IPS-NIHi11 (cell line): ENCODE measurements at regions not wholly inside any gene's neighbourhood (a gene's known extent, or its start where the extent isn't known, plus 50 kb on each side); places are given as distances from the start of the nearest gene placed in this dataset.

Experiments used
- DNase-seq: peaks from one replicate; pipeline ENCODE4 v3.0.0; 2012; ENCODE audit warnings: mixed read lengths, low spot score

GRCh38 chr18:46266473-46266872 lies 162.3 kb downstream of the HAUS1 start:
- DNase-seq: no peak

GRCh38 chr18:46268671-46269070 lies 164.5 kb downstream of the HAUS1 start:
- DNase-seq: no peak

- no peak for DNase-seq
Observed at GRCh38 chr18:46269275-46269674, 165.1 kb downstream of the HAUS1 start.

GRCh38 chr18:46271488-46271887 lies 167.3 kb downstream of the HAUS1 start:
- no peak for DNase-seq

DNA sequence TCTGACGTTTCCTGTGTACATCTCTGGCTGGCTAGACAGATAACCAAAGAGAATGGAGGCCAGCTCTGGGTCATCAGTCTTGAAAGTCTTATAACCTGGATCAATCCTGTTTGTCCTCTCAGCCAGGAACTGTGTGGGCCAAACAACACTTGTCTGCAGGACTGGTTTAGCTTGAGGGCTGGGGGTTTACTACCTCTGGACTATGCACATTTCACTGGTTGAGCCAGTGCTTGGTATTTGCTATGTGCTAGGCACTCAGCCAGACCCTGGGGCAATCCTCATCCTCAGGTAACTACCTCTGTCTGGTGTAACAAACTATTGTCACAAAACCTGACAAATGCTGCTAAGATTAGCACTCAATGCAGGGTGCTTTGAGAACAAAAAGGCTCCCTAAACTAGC lies 169.7 kb downstream of the HAUS1 start:
- no peak for DNase-seq

DNA sequence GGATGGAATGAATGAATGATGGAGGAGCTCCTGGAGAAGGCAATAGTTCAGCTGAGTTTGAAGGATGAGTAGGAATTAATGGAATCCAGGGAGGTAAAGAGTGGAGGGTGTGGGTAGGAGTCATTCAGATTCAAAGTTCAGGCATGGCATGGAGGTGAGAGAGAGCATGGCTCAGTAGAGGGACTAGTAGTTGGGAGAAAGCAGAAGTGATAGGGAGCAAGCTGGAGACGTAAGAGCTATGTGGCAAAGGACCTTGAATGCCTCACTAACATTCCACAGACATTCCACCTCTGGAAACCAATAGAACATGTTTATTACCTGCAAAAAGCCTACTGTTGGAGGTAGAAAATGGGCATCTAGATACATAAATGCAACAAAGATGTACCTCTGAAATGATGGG lies 170.1 kb downstream of the HAUS1 start:
- DNase-seq: no peak

DNA sequence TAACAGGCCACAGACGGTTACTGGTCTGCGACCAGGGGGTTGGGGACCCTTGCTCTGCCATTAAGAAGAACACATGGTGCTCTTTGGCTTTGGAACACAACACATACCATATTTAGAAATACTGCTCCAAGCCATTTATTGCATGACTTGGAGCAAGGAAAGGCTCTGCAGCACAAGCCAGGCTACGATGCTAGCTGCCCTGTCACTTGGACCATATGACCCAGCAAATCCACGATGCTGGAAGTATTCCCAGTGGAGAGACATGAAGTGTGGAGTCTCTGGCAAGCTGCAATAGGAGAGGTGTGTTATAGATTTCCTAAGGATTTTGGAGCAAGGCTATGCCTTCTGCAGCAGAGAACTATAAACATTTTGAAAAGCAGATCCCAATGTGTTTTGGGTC lies 171.2 kb downstream of the HAUS1 start:
- no peak for DNase-seq

DNA sequence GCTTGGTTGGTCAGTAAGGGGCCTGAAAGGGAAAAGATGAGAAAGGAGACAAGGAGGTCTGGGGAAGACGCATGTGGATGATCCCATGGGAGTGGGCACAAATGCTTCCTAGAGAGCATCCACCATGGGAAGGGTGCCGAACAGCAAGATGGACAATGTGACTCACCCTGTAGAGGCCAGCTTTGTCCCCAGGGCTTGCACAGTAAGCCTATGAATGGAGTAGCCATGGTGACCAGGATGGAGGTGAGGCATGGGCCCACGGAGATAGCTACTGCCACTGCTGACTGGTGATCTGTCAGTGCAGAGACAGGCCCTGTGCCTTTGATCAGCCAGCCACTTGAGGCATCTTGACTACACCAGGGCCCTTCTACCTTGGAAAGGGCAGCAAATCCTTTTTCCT lies 172.6 kb downstream of the HAUS1 start:
- no peak for DNase-seq

DNA sequence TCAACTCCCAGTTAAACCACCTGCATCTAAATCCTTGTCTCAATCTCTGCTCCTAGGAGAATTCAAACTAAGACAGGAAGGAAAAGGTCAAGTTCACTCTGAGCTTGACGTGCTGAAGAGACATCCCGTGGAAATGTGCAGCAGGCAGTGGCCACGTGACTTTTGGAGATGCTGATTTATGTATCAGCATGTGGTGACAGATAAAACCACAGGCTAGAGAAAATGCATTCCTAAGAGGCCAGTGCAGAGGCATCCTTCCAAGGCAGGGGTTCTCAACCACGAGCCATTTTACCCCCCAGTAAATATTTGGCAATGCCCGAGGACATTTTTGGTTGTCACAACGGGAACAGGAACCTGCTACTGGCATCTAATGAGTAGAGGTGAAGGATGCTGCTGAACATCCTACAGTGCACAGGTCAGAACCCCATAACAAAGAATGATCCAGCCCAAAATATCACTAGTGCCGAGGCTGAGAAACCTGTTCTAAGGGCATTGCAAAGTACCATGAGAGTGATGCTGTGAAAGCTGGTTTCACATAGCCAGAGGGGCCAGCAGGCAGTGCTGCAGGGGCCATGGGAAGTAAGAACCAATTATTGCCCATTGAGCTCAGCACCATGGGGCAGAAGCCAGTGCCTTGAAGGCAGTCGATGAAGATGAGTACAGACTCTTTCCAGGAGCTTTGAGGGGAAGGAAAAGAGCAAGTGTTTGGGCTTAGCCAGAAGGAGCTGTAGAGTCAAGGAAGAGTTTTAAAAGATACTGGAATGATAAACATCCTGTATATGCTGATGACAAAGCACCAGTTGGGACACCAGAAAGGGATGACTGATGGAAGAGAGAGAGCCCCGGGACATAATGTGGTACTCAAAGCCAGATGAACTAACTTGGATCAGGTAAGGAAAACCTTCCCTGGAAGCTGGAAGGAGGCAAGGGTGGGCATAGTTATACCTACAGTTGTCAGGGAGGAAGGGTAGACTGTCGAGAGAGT lies 174.6 kb downstream of the HAUS1 start:
- DNase-seq: no peak

DNA sequence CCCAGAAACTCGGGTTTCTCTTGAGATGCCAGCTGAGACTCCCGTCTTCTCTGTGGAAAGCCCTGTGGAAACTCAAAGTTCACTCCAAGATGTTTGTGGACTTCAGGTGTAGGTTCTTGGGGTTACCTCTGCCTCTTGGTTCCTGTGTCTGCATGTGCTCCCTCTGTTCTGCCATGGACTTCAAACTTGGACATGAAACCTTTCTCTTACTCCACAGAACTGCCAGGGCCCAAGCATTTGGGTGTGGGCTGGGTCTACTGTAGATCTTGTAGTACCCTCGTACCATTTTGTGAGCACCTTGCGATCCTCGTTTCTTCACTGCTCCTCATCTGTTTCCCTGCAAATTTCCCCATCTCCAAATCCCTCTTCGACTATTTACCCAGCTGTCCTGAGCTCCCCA lies 175.5 kb downstream of the HAUS1 start:
- DNase-seq: no peak

DNA sequence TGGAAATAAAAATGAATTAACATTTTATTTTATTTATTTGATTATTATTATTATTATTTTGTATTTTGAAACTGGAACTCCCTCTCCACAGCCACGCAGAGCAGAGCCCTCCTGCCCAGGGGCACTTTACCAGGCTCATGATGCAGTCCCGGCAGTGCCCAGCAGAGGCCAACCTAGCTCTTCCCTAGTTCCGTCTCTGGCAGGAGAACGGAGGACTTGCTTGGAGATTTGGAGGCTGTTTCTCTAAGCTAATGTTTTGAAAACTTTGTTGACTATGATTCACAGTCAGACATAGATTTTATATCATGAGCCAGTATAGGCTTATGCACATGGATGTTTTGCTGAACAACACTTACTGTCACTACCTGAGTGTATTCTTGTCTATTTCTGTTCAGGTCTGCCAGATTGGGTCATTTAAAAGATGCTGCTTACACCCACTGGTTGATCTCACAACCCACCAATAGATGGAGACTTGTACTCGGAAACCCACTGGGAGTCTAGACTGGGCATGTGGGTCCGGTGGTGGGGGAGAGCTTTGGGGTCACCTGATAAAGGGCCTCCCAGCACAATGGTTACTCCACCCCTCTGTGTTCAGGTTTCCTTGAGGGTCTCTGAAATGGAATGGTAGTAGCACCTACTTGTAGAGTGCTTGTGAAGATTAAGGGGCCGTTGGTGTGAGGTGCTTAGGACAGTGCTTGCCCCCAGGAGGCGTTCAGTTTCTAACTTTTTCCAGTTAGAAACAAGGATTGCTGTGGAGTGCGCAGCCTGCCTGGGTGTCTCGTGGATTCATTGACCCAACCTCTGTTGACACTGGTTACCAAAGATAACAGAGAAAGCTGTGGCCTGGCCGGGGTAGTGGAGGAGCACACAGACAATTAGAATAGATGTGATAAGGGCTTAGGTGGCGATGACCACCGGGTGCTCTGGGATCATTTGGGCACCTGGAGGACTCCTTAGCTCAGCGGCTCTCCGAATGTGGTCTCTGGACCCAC lies 177.3 kb downstream of the HAUS1 start:
- peak; percentile 73 for DNase-seq

- no peak for DNase-seq
Observed at GRCh38 chr18:46282177-46282570, 178.0 kb downstream of the HAUS1 start.

DNA sequence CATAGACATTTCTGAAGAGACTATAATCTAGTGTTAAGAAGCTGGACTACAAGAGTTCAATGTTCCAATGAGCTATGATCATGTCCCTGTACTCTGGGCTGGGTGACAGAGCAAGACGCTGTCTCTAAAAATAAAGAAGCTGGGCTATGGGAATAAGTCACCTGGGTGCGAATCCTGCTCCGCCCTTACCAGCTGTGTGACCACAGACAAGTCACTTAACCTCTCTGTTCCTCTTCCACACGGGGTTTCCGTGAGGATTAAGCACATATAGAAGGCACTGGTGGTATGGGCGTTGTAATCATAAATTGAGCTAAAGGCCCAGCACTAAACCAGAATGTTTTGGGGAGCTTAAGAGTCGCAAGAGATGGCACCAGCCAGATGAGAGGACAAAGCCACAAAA lies 178.5 kb downstream of the HAUS1 start:
- DNase-seq: no peak

DNA sequence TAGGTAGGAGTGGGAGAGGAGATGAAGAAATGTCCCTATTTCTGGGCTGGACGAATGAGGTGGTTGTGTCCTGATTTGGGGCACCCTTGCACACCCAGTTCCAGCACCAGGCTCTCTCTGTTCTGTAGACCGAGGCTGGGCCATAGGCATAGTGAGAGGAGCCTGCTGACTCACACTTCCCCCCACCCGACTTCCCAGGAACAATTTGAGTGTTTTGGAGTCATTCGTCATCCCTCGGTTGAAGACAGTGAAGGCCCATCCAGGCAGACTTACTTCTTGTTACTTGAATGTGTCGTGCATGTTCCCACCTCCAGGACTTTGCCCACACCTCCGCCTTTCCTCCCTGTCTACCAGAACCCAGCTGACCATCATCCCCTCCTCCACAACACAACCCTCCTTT lies 179.1 kb downstream of the HAUS1 start:
- no peak for DNase-seq

- DNase-seq: peak; percentile 73
Observed at GRCh38 chr18:46283895-46284295, 179.7 kb downstream of the HAUS1 start.

GRCh38 chr18:46289463-46289862 lies 185.3 kb downstream of the HAUS1 start:
- no peak for DNase-seq

DNA sequence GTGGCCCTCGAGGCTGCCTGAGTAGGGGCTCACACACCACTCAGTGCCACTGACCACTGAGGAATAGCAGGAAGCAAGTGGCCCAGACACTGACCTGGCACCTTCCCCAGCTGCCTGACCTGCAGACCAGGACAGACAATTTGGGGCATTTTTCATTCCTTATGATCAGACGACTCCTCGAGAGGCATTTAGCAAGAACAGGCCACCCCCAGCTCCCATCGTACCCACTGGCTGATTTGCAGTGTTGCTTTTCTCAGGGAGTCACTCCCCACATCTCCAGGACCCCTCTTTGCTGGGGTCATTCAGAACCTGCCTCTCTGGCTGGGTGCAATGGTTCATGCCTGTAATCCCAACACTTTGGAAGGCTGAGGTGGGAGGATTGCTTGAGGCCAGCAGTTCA lies 185.7 kb downstream of the HAUS1 start:
- DNase-seq: no peak

GRCh38 chr18:46290440-46291020 lies 186.3 kb downstream of the HAUS1 start:
- DNase-seq: no peak

GRCh38 chr18:46291149-46291548 lies 187.0 kb downstream of the HAUS1 start:
- no peak for DNase-seq

DNA sequence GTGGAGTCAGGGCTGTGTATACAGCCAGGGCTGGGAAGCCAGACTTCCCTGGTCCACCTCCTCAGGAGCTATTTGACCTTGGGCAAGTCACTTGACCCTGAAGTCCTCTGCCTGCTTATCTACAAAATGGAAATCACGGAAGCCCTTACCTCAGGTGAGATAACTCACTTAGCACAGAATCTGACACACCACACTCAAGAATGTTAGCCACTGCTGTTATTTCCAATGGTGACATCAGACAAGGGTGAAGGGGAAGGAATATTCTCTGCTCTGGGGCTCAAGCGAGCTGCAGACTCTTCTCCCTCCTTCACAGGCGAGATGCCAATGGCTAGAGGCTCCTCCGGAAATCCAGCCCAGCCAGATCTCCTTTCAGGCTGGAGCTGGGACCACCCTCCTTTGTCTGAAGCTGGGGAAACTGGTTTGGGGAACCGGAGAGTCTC lies 189.6 kb downstream of the HAUS1 start:
- peak; percentile 69 for DNase-seq

DNA sequence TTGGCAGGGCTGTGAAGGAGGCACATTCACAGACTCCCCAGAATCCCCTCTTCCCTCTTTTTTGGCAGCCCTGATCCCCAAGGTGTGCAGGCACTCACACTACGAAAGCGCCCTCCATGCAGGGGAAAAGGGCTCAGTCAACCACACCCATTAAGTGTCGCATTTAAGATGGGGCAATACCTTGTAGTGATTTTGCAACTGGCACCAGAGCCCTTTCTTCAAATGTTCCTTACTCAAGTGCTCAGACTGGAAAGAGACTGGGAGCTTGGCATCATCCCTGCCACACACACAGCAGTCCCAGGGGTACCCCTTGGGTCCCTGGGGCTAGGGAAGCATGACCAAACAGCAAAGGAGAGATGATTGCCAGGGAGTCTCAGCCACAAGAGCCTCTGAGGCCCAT lies 190.1 kb downstream of the HAUS1 start:
- DNase-seq: no peak

DNA sequence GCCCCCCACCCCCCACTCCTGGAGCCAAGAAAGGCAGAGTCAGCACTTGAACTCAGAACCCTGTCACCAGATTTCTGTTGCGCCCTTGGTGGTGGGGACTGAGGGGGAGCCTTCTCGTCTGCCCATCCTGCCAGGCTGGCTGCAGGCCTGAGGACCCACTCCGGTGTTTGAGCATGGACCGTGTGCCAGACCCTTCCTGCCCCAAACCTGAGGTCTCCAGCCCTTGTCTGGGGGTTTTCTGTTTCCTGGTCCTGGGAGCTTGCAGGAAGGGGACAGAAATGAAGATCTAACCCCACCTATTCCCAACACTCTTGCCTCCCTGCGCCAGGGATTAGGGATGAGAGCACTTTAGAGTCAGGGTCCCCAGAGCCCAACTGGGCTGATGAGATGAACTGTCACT lies 190.6 kb downstream of the HAUS1 start:
- no peak for DNase-seq
